OCI-LY7 (cell line): ENCODE measurements at regions not wholly inside any gene's neighbourhood (a gene's known extent, or its start where the extent isn't known, plus 50 kb on each side); places are given as distances from the start of the nearest gene placed in this dataset.
A peak's percentile ranks its signal among the peaks of the same experiment; 100 is the strongest.

ENCODE experiments used
- BruUV-seq: library from RNA; stranded (reverse); fragments of 400-500 nt; replicated peaks from 2 replicates; lab custom pipeline; 2021; lab: Mats Ljungman, UMichigan
- CTCF ChIA-PET: fragments of 300-600 bp; sonication (Branson Sonifier 250); formaldehyde crosslinking; loops from one replicate; lab custom pipeline; 2022; ENCODE audit warnings: antibody characterized with exemption; ENCODE audit not compliant: unreplicated experiment; lab: Charles Lee
- POLR2A ChIA-PET: fragments of 300-600 bp; sonication (Branson Sonifier 250); formaldehyde crosslinking; loops from one replicate; lab custom pipeline; 2022; ENCODE audit warnings: antibody characterized with exemption; lab: Charles Lee
- DNase-seq: peaks from one replicate; pipeline ENCODE4 v3.0.0-alpha.2; 2015; ENCODE audit warnings: low spot score
- H2AFZ ChIP-seq: fragments of 200-600 bp; sonication (generic), shearing (Covaris generic); 2 replicates; pipeline ENCODE4 v1.6.1; 2014; ENCODE audit warnings: mild to moderate bottlenecking, antibody characterized with exemption, low read length, moderate library complexity
- H3K27ac ChIP-seq: fragments of 200-600 bp; sonication (generic); 2 replicates; pipeline ENCODE4 v1.5.1; 2014; ENCODE audit warnings: mixed run types, low read depth, mild to moderate bottlenecking, moderate library complexity, low read length, inconsistent platforms; ENCODE audit not compliant: poor library complexity, severe bottlenecking
- H3K36me3 ChIP-seq: fragments of 200-600 bp; sonication (generic); 2 replicates; pipeline ENCODE4 v1.6.1; 2014; ENCODE audit warnings: mild to moderate bottlenecking, antibody characterized with exemption, low read length, moderate library complexity, mixed read lengths; ENCODE audit not compliant: insufficient read depth
- H3K4me1 ChIP-seq: fragments of 200-600 bp; sonication (generic); 2 replicates; pipeline ENCODE4 v1.5.1; 2014; ENCODE audit warnings: mild to moderate bottlenecking, low read length; ENCODE audit not compliant: insufficient read depth, poor library complexity, severe bottlenecking
- H3K4me2 ChIP-seq: fragments of 200-600 bp; sonication (generic); 2 replicates; pipeline ENCODE4 v1.6.1; 2014; ENCODE audit warnings: mild to moderate bottlenecking, low read length
- H3K4me3 ChIP-seq: fragments of 200-600 bp; sonication (generic); 2 replicates; pipeline ENCODE4 v1.5.1; 2014; ENCODE audit warnings: mild to moderate bottlenecking, low read depth, low read length; ENCODE audit not compliant: poor library complexity, severe bottlenecking
- H3K79me2 ChIP-seq: fragments of 200-600 bp; sonication (generic); 2 replicates; pipeline ENCODE4 v1.6.1; 2016; ENCODE audit warnings: low read depth, mild to moderate bottlenecking, low read length, moderate library complexity, mixed read lengths; ENCODE audit not compliant: insufficient read depth
- H3K9me2 ChIP-seq: fragments of 200-600 bp; sonication (generic); 2 replicates; pipeline ENCODE4 v1.6.1; 2016; ENCODE audit warnings: mild to moderate bottlenecking, low read length, mixed read lengths; ENCODE audit not compliant: insufficient read depth
- H3K9me3 ChIP-seq: fragments of 200-600 bp; sonication (generic); 2 replicates; pipeline ENCODE4 v1.6.1; 2014; ENCODE audit warnings: mild to moderate bottlenecking, mixed run types, low read length, mixed read lengths
- H4K20me1 ChIP-seq: fragments of 200-600 bp; sonication (generic); 2 replicates; pipeline ENCODE4 v1.6.1; 2014; ENCODE audit warnings: mild to moderate bottlenecking, antibody characterized with exemption, low read length, moderate library complexity, mixed read lengths; ENCODE audit not compliant: insufficient read depth
- EZH2phosphoT487 ChIP-seq: fragments of 200-600 bp; sonication (generic); IDR thresholded peaks from 2 replicates; pipeline ENCODE4 v1.6.1; 2018; ENCODE audit warnings: low read depth, borderline replicate concordance, mild to moderate bottlenecking, mixed run types, antibody characterized with exemption, low read length, moderate library complexity, mixed read lengths
- intact Hi-C: fragments of 100-400 bp; cut with micrococcal nuclease; formaldehyde crosslinking; loops from one replicate; pipeline ENCODE4 v1.10.0; 2022; ENCODE audit not compliant: unreplicated experiment
- TF ChIP-seq, protein P1 (sequence below): fragments of 200-600 bp; sonication (generic); conservative IDR thresholded peaks from 2 replicates; pipeline ENCODE4 v1.5.1; 2014; ENCODE audit warnings: mild to moderate bottlenecking, antibody characterized with exemption, low read length, moderate library complexity, mixed read lengths

DNA sequence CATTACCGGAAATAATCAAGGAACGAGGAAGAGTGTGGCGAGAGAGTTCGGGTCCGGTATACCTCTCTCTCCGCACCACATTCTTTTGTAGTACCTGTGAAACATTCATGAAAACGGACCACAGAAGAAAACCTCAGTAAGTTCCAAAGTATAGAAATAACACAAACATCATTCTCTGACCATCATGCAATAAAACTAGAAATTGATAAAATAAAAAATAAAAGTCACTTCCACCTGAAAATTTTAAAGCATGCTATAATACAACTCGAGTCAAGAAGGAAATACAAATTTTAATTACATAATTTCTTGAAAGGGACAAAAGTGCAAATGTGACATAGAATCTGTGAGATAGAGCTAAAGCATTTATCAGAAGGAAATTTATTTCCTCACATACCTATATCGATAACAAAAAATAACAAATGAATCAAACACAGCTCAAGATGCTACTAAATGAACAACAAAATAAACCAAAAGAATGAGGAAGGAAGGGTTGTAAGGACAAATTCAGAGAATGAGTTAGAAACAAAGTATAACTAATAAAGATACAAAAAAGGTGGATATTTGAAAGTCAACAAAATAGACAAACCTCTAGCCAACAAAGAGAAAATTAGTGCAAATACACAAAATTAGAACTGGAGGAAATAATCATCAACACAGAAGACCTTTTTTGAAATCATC lies 84.2 kb downstream of the TRIM27 start:
- peak; percentile 37 for DNase-seq
- no TSS peak for BruUV-seq
- POLR2A ChIA-PET: interaction anchor here (0.7 to 2.9 kb wide), 11 partner anchors 24 to 881 kb away, joined by 3 to 13 read pairs (median 3); no protein-coding TSS in a partner anchor

DNA sequence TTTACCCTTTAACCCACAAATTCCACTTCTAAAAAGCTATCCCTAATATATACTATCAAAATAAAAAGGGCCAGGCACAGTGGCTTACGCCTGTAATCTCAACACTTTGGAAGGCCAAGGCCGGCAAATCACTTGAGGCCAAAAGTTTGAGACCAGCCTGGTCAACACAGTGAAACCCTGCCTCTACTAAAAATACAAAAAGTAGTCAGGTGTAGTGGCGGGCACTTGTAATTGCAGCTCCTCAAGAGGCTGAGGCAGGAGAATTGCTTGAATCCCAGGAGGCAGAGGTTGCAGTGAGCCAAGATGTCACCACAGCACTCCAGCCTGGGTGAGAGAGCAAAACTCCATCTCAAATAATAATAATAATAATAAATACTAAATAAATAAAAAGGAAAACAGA lies 82.5 kb downstream of the TRIM27 start:
- BruUV-seq: no TSS peak
- no peaks in the 10 kb centered on the region for H3K36me3 ChIP-seq
- H3K9me3 ChIP-seq: no peaks in the 10 kb centered on the region
- peaks cover 23% of the 10 kb centered on the region for H3K4me1 ChIP-seq
- no peaks in the 10 kb centered on the region for H3K9me2 ChIP-seq
- peak; percentile 63 for DNase-seq
- no peak for TF ChIP-seq EZH2phosphoT487
- TF ChIP-seq, protein P1, sequence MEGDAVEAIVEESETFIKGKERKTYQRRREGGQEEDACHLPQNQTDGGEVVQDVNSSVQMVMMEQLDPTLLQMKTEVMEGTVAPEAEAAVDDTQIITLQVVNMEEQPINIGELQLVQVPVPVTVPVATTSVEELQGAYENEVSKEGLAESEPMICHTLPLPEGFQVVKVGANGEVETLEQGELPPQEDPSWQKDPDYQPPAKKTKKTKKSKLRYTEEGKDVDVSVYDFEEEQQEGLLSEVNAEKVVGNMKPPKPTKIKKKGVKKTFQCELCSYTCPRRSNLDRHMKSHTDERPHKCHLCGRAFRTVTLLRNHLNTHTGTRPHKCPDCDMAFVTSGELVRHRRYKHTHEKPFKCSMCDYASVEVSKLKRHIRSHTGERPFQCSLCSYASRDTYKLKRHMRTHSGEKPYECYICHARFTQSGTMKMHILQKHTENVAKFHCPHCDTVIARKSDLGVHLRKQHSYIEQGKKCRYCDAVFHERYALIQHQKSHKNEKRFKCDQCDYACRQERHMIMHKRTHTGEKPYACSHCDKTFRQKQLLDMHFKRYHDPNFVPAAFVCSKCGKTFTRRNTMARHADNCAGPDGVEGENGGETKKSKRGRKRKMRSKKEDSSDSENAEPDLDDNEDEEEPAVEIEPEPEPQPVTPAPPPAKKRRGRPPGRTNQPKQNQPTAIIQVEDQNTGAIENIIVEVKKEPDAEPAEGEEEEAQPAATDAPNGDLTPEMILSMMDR: peak; percentile 51
- CTCF ChIA-PET: interaction anchor here (0.5 kb wide), 1 partner anchor 175 kb away, joined by 3 read pairs; no protein-coding TSS in a partner anchor
- no peak overlapping the region for H3K4me2 ChIP-seq
- 0 out of 2 replicates have a peak overlapping the region, but pooled peaks have one; percentile 20 for H2AFZ ChIP-seq
- no peak overlapping the region for H3K4me3 ChIP-seq
- H3K27ac ChIP-seq: no peak overlapping the region
- no peaks in the 10 kb centered on the region for H3K79me2 ChIP-seq
- H4K20me1 ChIP-seq: no peaks in the 10 kb centered on the region
- POLR2A ChIA-PET: interaction anchor here (0.6 to 2.9 kb wide), 8 partner anchors 22 to 488 kb away, joined by 3 to 13 read pairs (median 4); no protein-coding TSS in a partner anchor
- intact Hi-C loops: no loop called here

More for the DNA sequence above, 84.2 kb downstream of the TRIM27 start:
- TF ChIP-seq, protein P1: no peak
- no peak for TF ChIP-seq EZH2phosphoT487
- Histone ChIP-seq H3K4me1 (peaks cover 23% of the 10 kb centered on the region), H3K36me3 (no peaks in the 10 kb centered on the region), H3K9me3 (no peaks in the 10 kb centered on the region), H3K9me2 (no peaks in the 10 kb centered on the region), H3K4me3 (peak overlapping the region; percentile 76), H3K4me2 (peak overlapping the region; percentile 82), H2AFZ (peak overlapping the region; percentile 98), H3K79me2 (no peaks in the 10 kb centered on the region), H4K20me1 (no peaks in the 10 kb centered on the region), H3K27ac (peak overlapping the region; percentile 84)
- CTCF ChIA-PET: interaction anchor here (0.6 to 1.0 kb wide), 5 partner anchors 55 to 1983 kb away, joined by 3 to 4 read pairs (median 3); no protein-coding TSS in a partner anchor
- intact Hi-C loops: loop anchor here (2.0 to 5.0 kb wide), 3 partner anchors 67 to 748 kb away; partner anchors contain the start of gene OR2H2
